ENCODE measurements at regions not wholly inside any gene's neighbourhood (a gene's known extent, or its start where the extent isn't known, plus 50 kb on each side); places are given as distances from the start of the nearest gene placed in this dataset.

- TF ChIP-seq CTCF (IDR thresholded peaks at IDR 0.05; ENCODE audit: insufficient read depth, low read depth, low read length) (no peak), EZH2 (IDR thresholded peaks at IDR 0.05; ENCODE audit: insufficient read depth, low read length) (no peak)
Observed at GRCh38 chr10:36789974-36790373, 335.4 kb upstream of the ANKRD30A start.

All from astrocyte (in vitro differentiated cells and primary cell).